Smooth muscle cell (in vitro differentiated cells): ENCODE measurements at regions not wholly inside any gene's neighbourhood (a gene's known extent, or its start where the extent isn't known, plus 50 kb on each side); places are given as distances from the start of the nearest gene placed in this dataset.

Source experiments
- DNase-seq: peaks from one replicate; lab custom pipeline; 2025; ENCODE audit not compliant: unreplicated experiment; lab: John Stamatoyannopoulos, UW
- H2AFZ ChIP-seq: fragments of 200-600 bp; sonication (generic); 2 replicates; pipeline ENCODE4 v1.6.0; 2016; ENCODE audit warnings: antibody characterized with exemption, low read depth, mild to moderate bottlenecking
- H3F3A ChIP-seq: fragments of 200-600 bp; sonication (generic); 2 replicates; pipeline ENCODE4 v1.6.0; 2017; ENCODE audit warnings: antibody characterized with exemption, low read depth
- H3K27ac ChIP-seq: fragments of 200-600 bp; sonication (generic); 2 replicates; pipeline ENCODE4 v1.5.1; 2016; ENCODE audit warnings: low read depth, mild to moderate bottlenecking
- H3K27me3 ChIP-seq: fragments of 200-600 bp; sonication (generic); 2 replicates; pipeline ENCODE4 v1.6.1; 2016; ENCODE audit warnings: low read depth, mild to moderate bottlenecking
- H3K36me3 ChIP-seq: fragments of 200-600 bp; sonication (generic); 2 replicates; pipeline ENCODE4 v1.5.1; 2016; ENCODE audit warnings: low read depth
- H3K4me1 ChIP-seq: fragments of 200-600 bp; sonication (generic); 2 replicates; pipeline ENCODE4 v1.5.1; 2016; ENCODE audit warnings: low read depth
- H3K4me2 ChIP-seq: fragments of 200-600 bp; sonication (generic); 2 replicates; pipeline ENCODE4 v1.6.0; 2016; ENCODE audit warnings: mild to moderate bottlenecking
- H3K4me3 ChIP-seq: fragments of 200-600 bp; sonication (generic); 2 replicates; pipeline ENCODE4 v1.5.1; 2016; ENCODE audit warnings: mild to moderate bottlenecking
- H3K79me2 ChIP-seq: fragments of 200-600 bp; sonication (generic); 2 replicates; pipeline ENCODE4 v1.6.0; 2016; ENCODE audit warnings: low read depth, mild to moderate bottlenecking
- H3K9ac ChIP-seq: fragments of 200-600 bp; sonication (generic); 2 replicates; pipeline ENCODE4 v1.6.0; 2016; ENCODE audit warnings: low read depth
- H3K9me3 ChIP-seq: fragments of 200-600 bp; sonication (generic); replicated peaks from 2 replicates; pipeline ENCODE4 v1.5.1; 2016; ENCODE audit warnings: low read depth
- H4K20me1 ChIP-seq: fragments of 200-600 bp; sonication (generic); 2 replicates; pipeline ENCODE4 v1.6.0; 2016; ENCODE audit warnings: low read depth
- CTCF ChIP-seq: fragments of 200-600 bp; sonication (generic); IDR thresholded peaks from 2 replicates; pipeline ENCODE4 v1.5.1; 2017; ENCODE audit warnings: borderline replicate concordance, mild to moderate bottlenecking, antibody characterized with exemption; ENCODE audit not compliant: insufficient read depth, poor library complexity, severe bottlenecking
- WGBS: methylation state at CpG from one replicate; pipeline ENCODE4 v1.1.7; 2016; ENCODE audit warnings: low lambda C conversion rate; 5-methylcytosine and 5-hydroxymethylcytosine counted together

GRCh38 chr4:10971800-10972401 lies 287.3 kb upstream of the CLNK start:
- Histone ChIP-seq H3K4me3 (no peak overlapping the region), H3K27ac (no peak overlapping the region), H3K9ac (no peak overlapping the region), H3K4me1 (no peaks in the 10 kb centered on the region), H3K27me3 (no peaks in the 10 kb centered on the region), H3K4me2 (no peak overlapping the region), H3K79me2 (no peaks in the 10 kb centered on the region), H3K36me3 (no peaks in the 10 kb centered on the region), H4K20me1 (no peaks in the 10 kb centered on the region), H3K9me3 (no peaks in the 10 kb centered on the region), H2AFZ (no peak overlapping the region), H3F3A (no peaks in the 10 kb centered on the region)
- TF ChIP-seq CTCF: no peak
- DNase-seq: no peak
- 92% methylated on average over 4 of the region's 4 CpGs for WGBS

- no peak for TF ChIP-seq CTCF
- H3K4me1 ChIP-seq: no peaks in the 10 kb centered on the region
Observed at GRCh38 chr4:10965196-10965595, 280.6 kb upstream of the CLNK start.

GRCh38 chr4:10963958-10964703 lies 279.6 kb upstream of the CLNK start:
- Histone ChIP-seq H3K9me3 (no peaks in the 10 kb centered on the region), H3K4me2 (no peak overlapping the region), H3K4me3 (no peak overlapping the region), H3K9ac (no peak overlapping the region), H3K27me3 (no peaks in the 10 kb centered on the region), H3K4me1 (no peaks in the 10 kb centered on the region), H4K20me1 (no peaks in the 10 kb centered on the region), H2AFZ (no peak overlapping the region), H3F3A (no peaks in the 10 kb centered on the region), H3K79me2 (no peaks in the 10 kb centered on the region), H3K27ac (no peak overlapping the region), H3K36me3 (no peaks in the 10 kb centered on the region)
- WGBS: 76% methylated on average over 11 of the region's 11 CpGs
- TF ChIP-seq CTCF: no peak
- no peak for DNase-seq

More at GRCh38 chr4:10965196-10965595, 280.6 kb upstream of the CLNK start:
- no peak for DNase-seq
- Histone ChIP-seq H3K27me3 (no peaks in the 10 kb centered on the region), H4K20me1 (no peaks in the 10 kb centered on the region), H3F3A (no peaks in the 10 kb centered on the region), H3K27ac (no peak overlapping the region), H3K9me3 (no peaks in the 10 kb centered on the region), H3K36me3 (no peaks in the 10 kb centered on the region), H3K9ac (no peak overlapping the region), H2AFZ (no peak overlapping the region), H3K4me2 (no peak overlapping the region), H3K79me2 (no peaks in the 10 kb centered on the region), H3K4me3 (no peak overlapping the region)
- WGBS: 93% methylated on average over 5 of the region's 5 CpGs
